H1 (cell line): ENCODE measurements at regions not wholly inside any gene's neighbourhood (a gene's known extent, or its start where the extent isn't known, plus 50 kb on each side); places are given as distances from the start of the nearest gene placed in this dataset.

Source experiments
- CTCF ChIA-PET: fragments of 300-600 bp; sonication (Branson Sonifier 250); formaldehyde crosslinking; loops from one replicate; lab custom pipeline; 2021; ENCODE audit not compliant: partially characterized antibody; lab: Charles Lee
- POLR2A ChIA-PET: fragments of 300-600 bp; sonication (Branson Sonifier 250); formaldehyde crosslinking; loops from one replicate; lab custom pipeline; 2021; ENCODE audit warnings: inconsistent platforms; ENCODE audit not compliant: partially characterized antibody; lab: Charles Lee
- DNase-seq, 2 experiments: peaks; one replicate each; pipeline versions ENCODE4 v3.0.0 to v3.0.0-alpha.2; 2010 to 2022; ENCODE audit warnings: low spot score in 2 of 2, low read depth in 1 of 2, mixed read lengths in 1 of 2
- FAIRE-seq: peaks from 2 replicates; lab custom pipeline; 2011; peaks lifted over from hg19 to GRCh38; lab: Jason Lieb, UNC
- H2AFZ ChIP-seq: 2 replicates; pipeline ENCODE4 v1.8.1; 2012; ENCODE audit warnings: low read length, inconsistent platforms
- H2AK5ac ChIP-seq: 2 replicates; pipeline ENCODE4 v1.6.1; 2013; ENCODE audit warnings: low read depth, low read length
- H2BK120ac ChIP-seq: replicated peaks from 2 replicates; pipeline ENCODE3; 2013; ENCODE audit warnings: low read depth, low read length, inconsistent platforms
- H2BK12ac ChIP-seq: 2 replicates; pipeline ENCODE4 v1.6.1; 2013; ENCODE audit warnings: low read depth, low read length
- H2BK15ac ChIP-seq: 2 replicates; pipeline ENCODE4 v1.6.1; 2013; ENCODE audit warnings: low read length
- H2BK20ac ChIP-seq: 2 replicates; pipeline ENCODE4 v1.6.1; 2013; ENCODE audit warnings: low read length
- H2BK5ac ChIP-seq: 2 replicates; pipeline ENCODE4 v1.6.1; 2013; ENCODE audit warnings: low read depth, low read length
- H3K14ac ChIP-seq: 2 replicates; pipeline ENCODE4 v1.6.1; 2013; ENCODE audit warnings: inconsistent platforms; ENCODE audit not compliant: insufficient read length
- H3K18ac ChIP-seq: 2 replicates; pipeline ENCODE4 v1.6.1; 2013; ENCODE audit warnings: low read length; ENCODE audit errors: extremely low read depth
- H3K23ac ChIP-seq: 2 replicates; pipeline ENCODE4 v1.6.1; 2013; ENCODE audit warnings: inconsistent platforms; ENCODE audit not compliant: insufficient read length
- H3K23me2 ChIP-seq: 2 replicates; pipeline ENCODE4 v1.6.1; 2013; ENCODE audit warnings: low read depth, low read length
- H3K27ac ChIP-seq: 2 replicates; pipeline ENCODE4 v1.6.1; 2011; ENCODE audit warnings: low read depth, low read length, inconsistent platforms
- H3K27me3 ChIP-seq, 4 experiments: replicated peaks in 1 of 4; 1 replicate in 1 of 4; 2 replicates in 3 of 4; pipeline versions ENCODE4 v1.6.1 to v1.8.1; 2011 to 2013; ENCODE audit warnings: low read length in 3 of 4, mild to moderate bottlenecking in 3 of 4, inconsistent platforms in 2 of 4, mixed read lengths in 2 of 4, moderate library complexity in 1 of 4; ENCODE audit not compliant: control insufficient read depth in 3 of 4, insufficient read depth in 3 of 4; ENCODE audit errors: extremely low read depth in 1 of 4
- H3K36me3 ChIP-seq, 4 experiments: 2 replicates each; pipeline versions ENCODE4 v1.6.1 to v1.8.1; 2011 to 2013; ENCODE audit warnings: mild to moderate bottlenecking in 4 of 4, low read length in 3 of 4, moderate library complexity in 2 of 4, control low read depth in 1 of 4, inconsistent platforms in 1 of 4; ENCODE audit not compliant: insufficient read depth in 4 of 4, control insufficient read depth in 2 of 4
- H3K4ac ChIP-seq: replicated peaks from 2 replicates; pipeline ENCODE3; 2013; ENCODE audit warnings: low read length, low read depth, mixed read lengths, inconsistent platforms; ENCODE audit not compliant: insufficient read length
- H3K4me1 ChIP-seq, 4 experiments: replicated peaks in 1 of 4; 1 replicate in 1 of 4; 2 replicates in 3 of 4; pipeline versions ENCODE4 v1.6.1 to v1.8.1; 2011 to 2013; ENCODE audit warnings: low read length in 3 of 4, inconsistent platforms in 2 of 4, mixed read lengths in 1 of 4; ENCODE audit not compliant: insufficient read depth in 4 of 4, control insufficient read depth in 3 of 4
- H3K4me2 ChIP-seq, 2 experiments: 2 replicates each; pipeline versions ENCODE4 v1.6.1 to v1.8.1; 2011 to 2013; ENCODE audit warnings: low read depth in 2 of 2, low read length in 2 of 2, control low read depth in 1 of 2, inconsistent platforms in 1 of 2, mild to moderate bottlenecking in 1 of 2; ENCODE audit not compliant: insufficient read depth in 1 of 2
- H3K4me3 ChIP-seq, 4 experiments: fragments of 200-600, 300-600 bp in 1 of 4; sonication (generic), shearing (Covaris generic), sonication (Bioruptor Twin) in 1 of 4; 2 replicates each; pipeline versions ENCODE4 v1.5.1 to v1.8.1; 2011 to 2016; ENCODE audit warnings: low read length in 4 of 4, low read depth in 3 of 4, control low read depth in 2 of 4, inconsistent platforms in 2 of 4, mild to moderate bottlenecking in 2 of 4, mixed read lengths in 1 of 4, moderate library complexity in 1 of 4; ENCODE audit not compliant: insufficient read depth in 2 of 4; ENCODE audit errors: extremely low read depth in 1 of 4
- H3K56ac ChIP-seq: replicated peaks from 2 replicates; pipeline ENCODE3; 2013; ENCODE audit warnings: low read depth, mild to moderate bottlenecking, mixed read lengths, low read length, inconsistent platforms; ENCODE audit not compliant: insufficient read length
- H3K79me1 ChIP-seq: 2 replicates; pipeline ENCODE4 v1.6.1; 2013; ENCODE audit warnings: low read depth, low read length, control low read depth
- H3K79me2 ChIP-seq, 2 experiments: 2 replicates each; pipeline versions ENCODE4 v1.6.1 to v1.8.1; 2012 to 2013; ENCODE audit warnings: low read length in 2 of 2, mild to moderate bottlenecking in 2 of 2, inconsistent platforms in 1 of 2; ENCODE audit not compliant: insufficient read depth in 2 of 2, control insufficient read depth in 1 of 2
- H3K9ac ChIP-seq, 4 experiments: replicated peaks in 1 of 4; 1 replicate in 1 of 4; 2 replicates in 3 of 4; pipeline versions ENCODE4 v1.6.1 to v1.8.1; 2011 to 2013; ENCODE audit warnings: low read depth in 3 of 4, low read length in 3 of 4, control low read depth in 2 of 4, mild to moderate bottlenecking in 2 of 4, moderate library complexity in 2 of 4, inconsistent platforms in 1 of 4; ENCODE audit errors: extremely low read depth in 1 of 4
- H3K9me3 ChIP-seq, 2 experiments: 2 replicates each; pipeline versions ENCODE4 v1.6.1 to v1.8.1; 2012 to 2013; ENCODE audit warnings: mild to moderate bottlenecking in 2 of 2, moderate library complexity in 2 of 2, control low read depth in 1 of 2, inconsistent platforms in 1 of 2, low read depth in 1 of 2, low read length in 1 of 2, mixed read lengths in 1 of 2; ENCODE audit not compliant: insufficient read depth in 2 of 2
- H4K20me1 ChIP-seq, 2 experiments: replicated peaks in 1 of 2; 2 replicates each; pipeline versions ENCODE3 to v1.8.1; 2011 to 2013; ENCODE audit warnings: inconsistent platforms in 2 of 2, low read length in 2 of 2, mild to moderate bottlenecking in 1 of 2; ENCODE audit not compliant: insufficient read depth in 2 of 2, control insufficient read depth in 1 of 2
- H4K5ac ChIP-seq: 2 replicates; pipeline ENCODE4 v1.6.1; 2013; ENCODE audit warnings: low read length, low read depth, mixed read lengths, inconsistent platforms; ENCODE audit not compliant: insufficient read length
- H4K8ac ChIP-seq: 2 replicates; pipeline ENCODE4 v1.8.0; 2013; ENCODE audit warnings: mild to moderate bottlenecking, moderate library complexity, low read length, inconsistent platforms; ENCODE audit not compliant: insufficient read depth; ENCODE audit errors: extremely low read depth
- H4K91ac ChIP-seq: replicated peaks from 2 replicates; pipeline ENCODE3; 2013; ENCODE audit warnings: low read length, mixed read lengths, inconsistent platforms; ENCODE audit not compliant: insufficient read length
- CBX5 ChIP-seq: fragments of 300-800, 300-1000 bp; sonication (generic); IDR thresholded peaks from 2 replicates; pipeline ENCODE4 v1.7.1; 2016; ENCODE audit warnings: antibody characterized with exemption, low read length, low read depth
- CBX8 ChIP-seq: fragments of 300-800, 300-1000 bp; sonication (generic); IDR thresholded peaks from 2 replicates; pipeline ENCODE4 v1.7.1; 2016; ENCODE audit warnings: low read depth, low read length, borderline replicate concordance
- CREB1 ChIP-seq: IDR thresholded peaks from 2 replicates; pipeline ENCODE4 v1.6.1; 2012; ENCODE audit warnings: inconsistent platforms
- CTBP2 ChIP-seq: IDR thresholded peaks from 2 replicates; pipeline ENCODE4 v1.7.0; 2011; ENCODE audit warnings: borderline replicate concordance, mild to moderate bottlenecking, moderate library complexity, mixed read lengths, low read length; ENCODE audit not compliant: insufficient read depth, insufficient read length
- WGBS, 2 experiments: shearing (Covaris generic) in 1 of 2; methylation state at CpG; one replicate each; pipeline versions ENCODE4 v1.1.6 to v1.1.7; 2013 to 2015; ENCODE audit warnings: low lambda C conversion rate in 2 of 2, mixed read lengths in 2 of 2, inconsistent platforms in 1 of 2, low coverage in 1 of 2, missing lambda C conversion rate in 1 of 2; ENCODE audit not compliant: insufficient replicate concordance in 2 of 2, insufficient coverage in 1 of 2, insufficient read length in 1 of 2; ENCODE audit errors: extremely low coverage in 1 of 2, missing lambda C conversion rate in 1 of 2; 5-methylcytosine and 5-hydroxymethylcytosine counted together
- TF ChIP-seq, protein P1 (sequence below): IDR thresholded peaks from 2 replicates; pipeline ENCODE4 v1.6.1; 2012; ENCODE audit warnings: low read length, inconsistent platforms
- TF ChIP-seq, protein P2 (sequence below): IDR thresholded peaks from 2 replicates; pipeline ENCODE4 v1.6.1; 2011; ENCODE audit warnings: low read length, improper control_type of control experiment

DNA sequence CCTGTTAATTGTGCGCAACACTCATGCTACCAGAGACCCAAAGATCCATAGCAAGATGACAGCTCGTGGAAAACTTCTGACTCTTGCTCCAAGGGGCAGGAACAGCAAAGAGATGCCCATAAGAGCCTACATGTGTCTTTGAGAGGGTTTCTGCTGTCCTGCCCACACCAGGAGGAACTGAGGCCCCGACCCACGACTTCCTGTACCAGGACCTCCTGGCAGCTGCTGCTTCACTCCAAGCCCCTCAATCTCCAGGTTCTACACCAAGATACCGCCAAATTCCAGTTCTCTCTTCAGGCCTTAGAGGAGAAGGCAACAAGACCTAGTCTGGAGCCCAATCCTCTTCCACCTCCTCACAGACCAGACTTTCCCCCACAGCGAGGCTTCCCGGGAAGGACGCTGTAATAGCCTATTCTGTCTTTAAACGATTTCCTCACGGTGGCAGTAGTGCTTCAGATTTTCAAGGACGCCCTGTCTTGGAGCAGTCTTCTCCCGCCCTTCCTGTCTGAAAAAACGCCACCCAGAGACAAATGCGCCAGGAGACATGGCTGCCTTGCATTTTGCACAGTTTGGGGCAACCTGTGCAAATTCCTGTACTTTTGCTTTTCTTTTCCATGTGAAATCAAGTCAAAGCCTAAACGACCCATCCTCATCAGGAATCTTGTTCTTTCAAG lies 230.2 kb upstream of the STK26 start:
- H3K27ac ChIP-seq, result no peak overlapping the region
- no peak overlapping the region for H4K91ac ChIP-seq
- no peak overlapping the region for H2AK5ac ChIP-seq
- TF ChIP-seq CTBP2 (no peak), CBX5 (no peak), CREB1 (no peak), CBX8 (no peak)
- TF ChIP-seq, protein P1, sequence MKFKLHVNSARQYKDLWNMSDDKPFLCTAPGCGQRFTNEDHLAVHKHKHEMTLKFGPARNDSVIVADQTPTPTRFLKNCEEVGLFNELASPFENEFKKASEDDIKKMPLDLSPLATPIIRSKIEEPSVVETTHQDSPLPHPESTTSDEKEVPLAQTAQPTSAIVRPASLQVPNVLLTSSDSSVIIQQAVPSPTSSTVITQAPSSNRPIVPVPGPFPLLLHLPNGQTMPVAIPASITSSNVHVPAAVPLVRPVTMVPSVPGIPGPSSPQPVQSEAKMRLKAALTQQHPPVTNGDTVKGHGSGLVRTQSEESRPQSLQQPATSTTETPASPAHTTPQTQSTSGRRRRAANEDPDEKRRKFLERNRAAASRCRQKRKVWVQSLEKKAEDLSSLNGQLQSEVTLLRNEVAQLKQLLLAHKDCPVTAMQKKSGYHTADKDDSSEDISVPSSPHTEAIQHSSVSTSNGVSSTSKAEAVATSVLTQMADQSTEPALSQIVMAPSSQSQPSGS, result no peak
- TF ChIP-seq, protein P2, sequence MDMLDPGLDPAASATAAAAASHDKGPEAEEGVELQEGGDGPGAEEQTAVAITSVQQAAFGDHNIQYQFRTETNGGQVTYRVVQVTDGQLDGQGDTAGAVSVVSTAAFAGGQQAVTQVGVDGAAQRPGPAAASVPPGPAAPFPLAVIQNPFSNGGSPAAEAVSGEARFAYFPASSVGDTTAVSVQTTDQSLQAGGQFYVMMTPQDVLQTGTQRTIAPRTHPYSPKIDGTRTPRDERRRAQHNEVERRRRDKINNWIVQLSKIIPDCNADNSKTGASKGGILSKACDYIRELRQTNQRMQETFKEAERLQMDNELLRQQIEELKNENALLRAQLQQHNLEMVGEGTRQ, result no peak
- no peak overlapping the region for H4K8ac ChIP-seq
- no peak overlapping the region for H3K9ac ChIP-seq
- no peak overlapping the region for H3K4me2 ChIP-seq
- FAIRE-seq (no peak), DNase-seq (no peak)
- H3K9me3 ChIP-seq, result no peaks in the 10 kb centered on the region
- CTCF ChIA-PET, result no interaction called here
- H3K56ac ChIP-seq, result no peak overlapping the region
- no peaks in the 10 kb centered on the region for H3K23me2 ChIP-seq
- WGBS, 2 experiments, result 88% methylated on average over 12 of the region's 15 CpGs; no CpG with 5 or more reads in 1 of the 2 experiments
- H3K18ac ChIP-seq, result no peak overlapping the region
- no peak overlapping the region for H2BK20ac ChIP-seq
- no peak overlapping the region for H4K5ac ChIP-seq
- H3K79me1 ChIP-seq, result no peaks in the 10 kb centered on the region
- H3K14ac ChIP-seq, result no peak overlapping the region
- POLR2A ChIA-PET, result no interaction called here
- H2BK15ac ChIP-seq, result no peak overlapping the region
- peaks cover 9 to 77% (median 39%) of the 10 kb centered on the region in 4 experiments; a peak in 7 of 8 replicates for H3K36me3 ChIP-seq
- H2BK12ac ChIP-seq, result no peak overlapping the region
- no peak overlapping the region for H3K4me3 ChIP-seq
- H2AFZ ChIP-seq, result no peak overlapping the region
- no peak overlapping the region for H3K4ac ChIP-seq
- H4K20me1 ChIP-seq, result peaks cover 0 to 1% of the 10 kb centered on the region in 2 experiments
- no peak overlapping the region for H3K23ac ChIP-seq
- H3K4me1 ChIP-seq, result no peaks in the 10 kb centered on the region
- H3K27me3 ChIP-seq, result no peaks in the 10 kb centered on the region
- no peaks in the 10 kb centered on the region for H3K79me2 ChIP-seq
- no peak overlapping the region for H2BK5ac ChIP-seq
- H2BK120ac ChIP-seq, result no peak overlapping the region
